ENCODE measurements at regions not wholly inside any gene's neighbourhood (a gene's known extent, or its start where the extent isn't known, plus 50 kb on each side); places are given as distances from the start of the nearest gene placed in this dataset.

GRCh38 chr4:22097596-22097995 is 149.0 kb upstream of the KCNIP4 start:
- no peak overlapping the region for H3K27ac Mint-ChIP-seq
- no peaks in the 10 kb centered on the region for H3K9me3 Mint-ChIP-seq
- Histone ChIP-seq H3K36me3 (ENCODE audit: insufficient read depth, low read length) (no peaks in the 10 kb centered on the region), H3K27ac (ENCODE audit: low read depth in 1 of 2, low read length in 2 of 2) (no peak overlapping the region), H3K4me3 (ENCODE audit: low read length) (no peak overlapping the region), H3K27me3 (ENCODE audit: control insufficient read depth in 1 of 2, insufficient read depth in 2 of 2, low read length in 2 of 2) (no peaks in the 10 kb centered on the region), H3K9me3 (ENCODE audit: control insufficient read depth in 1 of 2, insufficient read depth in 1 of 2, low read length in 2 of 2) (peaks cover 0 to 3% of the 10 kb centered on the region in 2 experiments), H3K4me1 (ENCODE audit: insufficient read depth, low read length) (no peaks in the 10 kb centered on the region)
- DNase-seq (no peak), ATAC-seq (ENCODE audit: poor library complexity) (no peak)
- H3K4me3 Mint-ChIP-seq, result no peak overlapping the region
- TF ChIP-seq, protein P1, sequence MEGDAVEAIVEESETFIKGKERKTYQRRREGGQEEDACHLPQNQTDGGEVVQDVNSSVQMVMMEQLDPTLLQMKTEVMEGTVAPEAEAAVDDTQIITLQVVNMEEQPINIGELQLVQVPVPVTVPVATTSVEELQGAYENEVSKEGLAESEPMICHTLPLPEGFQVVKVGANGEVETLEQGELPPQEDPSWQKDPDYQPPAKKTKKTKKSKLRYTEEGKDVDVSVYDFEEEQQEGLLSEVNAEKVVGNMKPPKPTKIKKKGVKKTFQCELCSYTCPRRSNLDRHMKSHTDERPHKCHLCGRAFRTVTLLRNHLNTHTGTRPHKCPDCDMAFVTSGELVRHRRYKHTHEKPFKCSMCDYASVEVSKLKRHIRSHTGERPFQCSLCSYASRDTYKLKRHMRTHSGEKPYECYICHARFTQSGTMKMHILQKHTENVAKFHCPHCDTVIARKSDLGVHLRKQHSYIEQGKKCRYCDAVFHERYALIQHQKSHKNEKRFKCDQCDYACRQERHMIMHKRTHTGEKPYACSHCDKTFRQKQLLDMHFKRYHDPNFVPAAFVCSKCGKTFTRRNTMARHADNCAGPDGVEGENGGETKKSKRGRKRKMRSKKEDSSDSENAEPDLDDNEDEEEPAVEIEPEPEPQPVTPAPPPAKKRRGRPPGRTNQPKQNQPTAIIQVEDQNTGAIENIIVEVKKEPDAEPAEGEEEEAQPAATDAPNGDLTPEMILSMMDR (IDR thresholded peaks at IDR 0.05), result no peak
- POLR2A ChIA-PET, result no interaction called here
- no peaks in the 10 kb centered on the region for H3K27me3 Mint-ChIP-seq
- CTCF ChIA-PET, result no interaction called here
- H3K4me1 Mint-ChIP-seq (ENCODE audit: low read depth), result no peaks in the 10 kb centered on the region
- intact Hi-C loops (cut with DNase I, micrococcal nuclease), result no loop called here
- H3K36me3 Mint-ChIP-seq (ENCODE audit: low read depth), result no peaks in the 10 kb centered on the region

GRCh38 chr4:22094217-22094616 is 145.6 kb upstream of the KCNIP4 start:
- Histone ChIP-seq H3K4me3 (ENCODE audit: low read length) (no peak overlapping the region), H3K9me3 (ENCODE audit: control insufficient read depth in 1 of 2, insufficient read depth in 1 of 2, low read length in 2 of 2) (peaks cover 0 to 3% of the 10 kb centered on the region in 2 experiments), H3K36me3 (ENCODE audit: insufficient read depth, low read length) (no peaks in the 10 kb centered on the region), H3K4me1 (ENCODE audit: insufficient read depth, low read length) (no peaks in the 10 kb centered on the region), H3K27me3 (ENCODE audit: control insufficient read depth in 1 of 2, insufficient read depth in 2 of 2, low read length in 2 of 2) (no peaks in the 10 kb centered on the region), H3K27ac (ENCODE audit: low read depth in 1 of 2, low read length in 2 of 2) (no peak overlapping the region)
- no peak for DNase-seq
- Mint-ChIP-seq H3K27ac (no peak overlapping the region), H3K9me3 (no peaks in the 10 kb centered on the region), H3K4me3 (no peak overlapping the region), H3K27me3 (no peaks in the 10 kb centered on the region), H3K36me3 (ENCODE audit: low read depth) (no peaks in the 10 kb centered on the region), H3K4me1 (ENCODE audit: low read depth) (no peaks in the 10 kb centered on the region)
- intact Hi-C loops (cut with DNase I, micrococcal nuclease), result no loop called here
- TF ChIP-seq, protein P1 (IDR thresholded peaks at IDR 0.05), result no peak
- ATAC-seq (ENCODE audit: poor library complexity), result no peak
- ChIA-PET POLR2A (no interaction called here), CTCF (no interaction called here)

- Histone ChIP-seq H3K9me3 (ENCODE audit: control insufficient read depth in 1 of 2, insufficient read depth in 1 of 2, low read length in 2 of 2) (no peaks in the 10 kb centered on the region), H3K27me3 (ENCODE audit: control insufficient read depth in 1 of 2, insufficient read depth in 2 of 2, low read length in 2 of 2) (no peaks in the 10 kb centered on the region), H3K4me3 (ENCODE audit: low read length) (no peak overlapping the region), H3K36me3 (ENCODE audit: insufficient read depth, low read length) (no peaks in the 10 kb centered on the region), H3K27ac (ENCODE audit: low read depth in 1 of 2, low read length in 2 of 2) (no peak overlapping the region), H3K4me1 (ENCODE audit: insufficient read depth, low read length) (no peaks in the 10 kb centered on the region)
- Mint-ChIP-seq H3K9me3 (peaks cover 2% of the 10 kb centered on the region), H3K36me3 (ENCODE audit: low read depth) (no peaks in the 10 kb centered on the region), H3K27ac (no peak overlapping the region), H3K27me3 (no peaks in the 10 kb centered on the region), H3K4me1 (ENCODE audit: low read depth) (no peaks in the 10 kb centered on the region), H3K4me3 (no peak overlapping the region)
- CTCF ChIA-PET, result no interaction called here
- ATAC-seq (ENCODE audit: poor library complexity) (no peak), DNase-seq (no peak)
- TF ChIP-seq, protein P1 (IDR thresholded peaks at IDR 0.05), result no peak
- POLR2A ChIA-PET, result no interaction called here
- intact Hi-C loops (cut with DNase I, micrococcal nuclease), result no loop called here
These were observed 144.6 kb upstream of the KCNIP4 start for GRCh38 chr4:22093126-22093525.

Measured in CD4-positive, alpha-beta T cell (primary cell).